Peyer's patch (tissue), 4 donors: ENCODE measurements at regions not wholly inside any gene's neighbourhood (a gene's known extent, or its start where the extent isn't known, plus 50 kb on each side); places are given as distances from the start of the nearest gene placed in this dataset.

Source experiments
- DNase-seq, 3 donors: peaks; one replicate each; pipeline ENCODE4 v3.0.0-alpha.2; 2017 to 2019
- H3K27ac ChIP-seq, 4 donors: fragments of 200-600 bp; sonication (generic); one replicate each; pipeline ENCODE4 v1.5.1; 2016 to 2019
- H3K27me3 ChIP-seq, 2 donors: fragments of 200-600 bp; sonication (generic); one replicate each; pipeline ENCODE4 v1.5.1; 2019
- H3K36me3 ChIP-seq, 3 donors: fragments of 200-600 bp; sonication (generic); one replicate each; pipeline ENCODE4 v1.5.1; 2016 to 2019
- H3K4me1 ChIP-seq, 4 donors: fragments of 200-600 bp; sonication (generic); one replicate each; pipeline ENCODE4 v1.5.1; 2016 to 2019
- H3K4me3 ChIP-seq, 4 donors: fragments of 200-600 bp; sonication (generic); 1 replicate in 3 of 4; 2 replicates in 1 of 4; pipeline ENCODE4 v1.5.1; 2016 to 2019; ENCODE audit warnings: mild to moderate bottlenecking in 1 of 4
- H3K9me3 ChIP-seq, 4 donors: fragments of 200-600 bp; sonication (generic); one replicate each; pipeline ENCODE4 v1.5.1; 2016 to 2019; ENCODE audit warnings: mild to moderate bottlenecking in 1 of 4
- CTCF ChIP-seq, 6 experiments: fragments of 450-650 bp in 4 of 6; fragments of 200-600 bp in 2 of 6; sonication (generic) in 1 of 6; IDR thresholded peaks; one replicate each; pipeline ENCODE4 v1.5.1; 2017 to 2019; ENCODE audit warnings: antibody characterized with exemption in 6 of 6, mild to moderate bottlenecking in 3 of 6, moderate library complexity in 1 of 6
- POLR2A ChIP-seq, 2 donors: fragments of 450-650 bp; IDR thresholded peaks; one replicate each; pipeline ENCODE4 v1.5.1; 2017; ENCODE audit warnings: antibody characterized with exemption in 2 of 2, mild to moderate bottlenecking in 2 of 2, moderate library complexity in 2 of 2

- Histone ChIP-seq H3K4me3 (no peak overlapping the region), H3K36me3 (no peaks in the 10 kb centered on the region), H3K9me3 (no peaks in the 10 kb centered on the region), H3K27ac (no peak overlapping the region), H3K4me1 (no peaks in the 10 kb centered on the region), H3K27me3 (no peaks in the 10 kb centered on the region)
- no peak for DNase-seq
- TF ChIP-seq POLR2A (IDR thresholded peaks at IDR 0.05) (no peak), CTCF (IDR thresholded peaks at IDR 0.05) (no peak)
Measured at GRCh38 chr3:44120721-44121582, 120.7 kb upstream of the TOPAZ1 start.

- H3K4me1 ChIP-seq, result no peaks in the 10 kb centered on the region
- no peaks in the 10 kb centered on the region for H3K9me3 ChIP-seq
- TF ChIP-seq POLR2A (IDR thresholded peaks at IDR 0.05) (no peak), CTCF (IDR thresholded peaks at IDR 0.05) (no peak)
Measured at GRCh38 chr3:44125246-44125645, 116.4 kb upstream of the TOPAZ1 start.

GRCh38 chr3:44125882-44126281, 115.8 kb upstream of the TOPAZ1 start:
- no peak for TF ChIP-seq CTCF (IDR thresholded peaks at IDR 0.05)
- TF ChIP-seq POLR2A (IDR thresholded peaks at IDR 0.05), result no peak
- H3K9me3 ChIP-seq, result no peaks in the 10 kb centered on the region
- H3K36me3 ChIP-seq, result no peaks in the 10 kb centered on the region
- H3K27ac ChIP-seq, result no peak overlapping the region
- no peaks in the 10 kb centered on the region for H3K4me1 ChIP-seq
- no peak for DNase-seq
- no peaks in the 10 kb centered on the region for H3K27me3 ChIP-seq
- no peak overlapping the region for H3K4me3 ChIP-seq

More at GRCh38 chr3:44125246-44125645, 116.4 kb upstream of the TOPAZ1 start:
- DNase-seq, result no peak
- H3K27ac ChIP-seq, result no peak overlapping the region
- no peaks in the 10 kb centered on the region for H3K27me3 ChIP-seq
- no peak overlapping the region for H3K4me3 ChIP-seq
- no peaks in the 10 kb centered on the region for H3K36me3 ChIP-seq

GRCh38 chr3:44128057-44128775, 113.5 kb upstream of the TOPAZ1 start:
- TF ChIP-seq CTCF (IDR thresholded peaks at IDR 0.05) (no peak), POLR2A (IDR thresholded peaks at IDR 0.05) (no peak)
- Histone ChIP-seq H3K4me3 (no peak overlapping the region), H3K4me1 (no peaks in the 10 kb centered on the region), H3K36me3 (no peaks in the 10 kb centered on the region), H3K27ac (no peak overlapping the region), H3K27me3 (no peaks in the 10 kb centered on the region), H3K9me3 (no peaks in the 10 kb centered on the region)
- no peak for DNase-seq

- no peak overlapping the region for H3K4me3 ChIP-seq
- no peaks in the 10 kb centered on the region for H3K27me3 ChIP-seq
- DNase-seq, result no peak
- H3K36me3 ChIP-seq, result no peaks in the 10 kb centered on the region
- no peaks in the 10 kb centered on the region for H3K4me1 ChIP-seq
- H3K9me3 ChIP-seq, result no peaks in the 10 kb centered on the region
- no peak overlapping the region for H3K27ac ChIP-seq
- TF ChIP-seq POLR2A (IDR thresholded peaks at IDR 0.05), result no peak
- TF ChIP-seq CTCF (IDR thresholded peaks at IDR 0.05), result no peak
Measured at GRCh38 chr3:44130249-44130648, 111.4 kb upstream of the TOPAZ1 start.
